HEK293 (cell line): ENCODE measurements at regions not wholly inside any gene's neighbourhood (a gene's known extent, or its start where the extent isn't known, plus 50 kb on each side); places are given as distances from the start of the nearest gene placed in this dataset.
A peak's percentile ranks its signal among the peaks of the same experiment; 100 is the strongest.

ENCODE experiments used
- CTCF ChIA-PET: fragments of 350-600 bp; formaldehyde crosslinking; extraction: SDS; loops from one replicate; lab custom pipeline; 2021; ENCODE audit warnings: antibody characterized with exemption; lab: Yijun Ruan, JAX
- POLR2A ChIA-PET: fragments of 300-600 bp; formaldehyde crosslinking; extraction: SDS; loops from one replicate; lab custom pipeline; 2020; ENCODE audit warnings: antibody characterized with exemption, inconsistent platforms; lab: Yijun Ruan, JAX
- H3K27ac ChIP-seq: fragments of 200-500 bp; sonication (Bioruptor generic); 2 replicates; pipeline ENCODE4 v1.5.1; 2014; ENCODE audit warnings: low read depth, low read length, control low read depth, inconsistent platforms; ENCODE audit errors: extremely low read depth
- H3K36me3 ChIP-seq, 2 experiments: fragments of 200-500 bp in 1 of 2; sonication (Bioruptor generic) in 1 of 2; 1 replicate in 1 of 2; 2 replicates in 1 of 2; pipeline ENCODE4 v1.5.1; 2014 to 2017; ENCODE audit warnings: inconsistent platforms in 2 of 2, low read length in 2 of 2; ENCODE audit not compliant: control insufficient read depth in 2 of 2, insufficient read depth in 1 of 2
- H3K4me1 ChIP-seq: fragments of 200-500 bp; sonication (Bioruptor generic); 2 replicates; pipeline ENCODE4 v1.5.1; 2014; ENCODE audit warnings: mild to moderate bottlenecking, low read length, inconsistent platforms; ENCODE audit not compliant: control insufficient read depth, insufficient read depth
- H3K4me3 ChIP-seq: 2 replicates; pipeline ENCODE4 v1.5.1; 2011; ENCODE audit warnings: low read depth, mild to moderate bottlenecking, control low read depth, low read length, moderate library complexity
- H3K9me3 ChIP-seq: fragments of 200-500 bp; sonication (Bioruptor generic); 2 replicates; pipeline ENCODE4 v1.5.1; 2014; ENCODE audit warnings: low read depth, low read length, inconsistent platforms; ENCODE audit not compliant: control insufficient read depth, insufficient read depth
- BCL11B ChIP-seq: fragments of 450-650 bp; formaldehyde crosslinking; IDR thresholded peaks from 2 replicates; pipeline ENCODE4 v1.5.1; 2016; ENCODE audit warnings: low read depth, missing biosample characterization, missing genetic modification characterization
- PRDM2 ChIP-seq: fragments of 450-650 bp; formaldehyde crosslinking; IDR thresholded peaks from 2 replicates; pipeline ENCODE4 v1.5.1; 2016; ENCODE audit warnings: missing biosample characterization, missing genetic modification characterization, borderline replicate concordance
- ZNF157 ChIP-seq: fragments of 450-650 bp; formaldehyde crosslinking; IDR thresholded peaks from 2 replicates; pipeline ENCODE4 v1.5.1; 2016; ENCODE audit warnings: missing biosample characterization, missing genetic modification characterization
- ZNF23 ChIP-seq: fragments of 450-650 bp; formaldehyde crosslinking; IDR thresholded peaks from 2 replicates; pipeline ENCODE4 v1.5.1; 2016; ENCODE audit warnings: missing biosample characterization, missing genetic modification characterization, borderline replicate concordance
- ZNF521 ChIP-seq: fragments of 450-650 bp; formaldehyde crosslinking; IDR thresholded peaks from 2 replicates; pipeline ENCODE4 v1.5.1; 2017; ENCODE audit warnings: missing biosample characterization, mild to moderate bottlenecking, missing genetic modification characterization
- ZNF548 ChIP-seq: fragments of 450-650 bp; formaldehyde crosslinking; IDR thresholded peaks from 2 replicates; pipeline ENCODE4 v1.5.1; 2016; ENCODE audit warnings: missing biosample characterization, missing genetic modification characterization
- ZNF555 ChIP-seq: fragments of 450-650 bp; formaldehyde crosslinking; conservative IDR thresholded peaks from 2 replicates; pipeline ENCODE4 v1.5.1; 2017; ENCODE audit warnings: missing biosample characterization, mild to moderate bottlenecking, missing genetic modification characterization, inconsistent platforms
- ZSCAN4 ChIP-seq: fragments of 450-650 bp; formaldehyde crosslinking; IDR thresholded peaks from 2 replicates; pipeline ENCODE4 v1.5.1; 2017; ENCODE audit warnings: missing biosample characterization, missing genetic modification characterization
- TF ChIP-seq, protein P1 (sequence below): fragments of 450-650 bp; formaldehyde crosslinking; IDR thresholded peaks from 2 replicates; pipeline ENCODE4 v1.5.1; 2016; ENCODE audit warnings: missing biosample characterization, missing genetic modification characterization
- TF ChIP-seq, protein P2 (sequence below): fragments of 450-650 bp; formaldehyde crosslinking; IDR thresholded peaks from 2 replicates; pipeline ENCODE4 v1.5.1; 2016; ENCODE audit warnings: missing biosample characterization, missing genetic modification characterization, low read depth

GRCh38 chr11:116542406-116542805, 230.4 kb downstream of the BUD13 start (continued):
- TF ChIP-seq ZNF555: no peak
- no peak for TF ChIP-seq ZSCAN4 (tag by site-specific recombination)
- no peak for TF ChIP-seq ZNF521
- no peak for TF ChIP-seq ZNF548 (tag by site-specific recombination)
- TF ChIP-seq BCL11B (tag by site-specific recombination): no peak
- TF ChIP-seq PRDM2 (tag by site-specific recombination): no peak
- TF ChIP-seq, protein P1, sequence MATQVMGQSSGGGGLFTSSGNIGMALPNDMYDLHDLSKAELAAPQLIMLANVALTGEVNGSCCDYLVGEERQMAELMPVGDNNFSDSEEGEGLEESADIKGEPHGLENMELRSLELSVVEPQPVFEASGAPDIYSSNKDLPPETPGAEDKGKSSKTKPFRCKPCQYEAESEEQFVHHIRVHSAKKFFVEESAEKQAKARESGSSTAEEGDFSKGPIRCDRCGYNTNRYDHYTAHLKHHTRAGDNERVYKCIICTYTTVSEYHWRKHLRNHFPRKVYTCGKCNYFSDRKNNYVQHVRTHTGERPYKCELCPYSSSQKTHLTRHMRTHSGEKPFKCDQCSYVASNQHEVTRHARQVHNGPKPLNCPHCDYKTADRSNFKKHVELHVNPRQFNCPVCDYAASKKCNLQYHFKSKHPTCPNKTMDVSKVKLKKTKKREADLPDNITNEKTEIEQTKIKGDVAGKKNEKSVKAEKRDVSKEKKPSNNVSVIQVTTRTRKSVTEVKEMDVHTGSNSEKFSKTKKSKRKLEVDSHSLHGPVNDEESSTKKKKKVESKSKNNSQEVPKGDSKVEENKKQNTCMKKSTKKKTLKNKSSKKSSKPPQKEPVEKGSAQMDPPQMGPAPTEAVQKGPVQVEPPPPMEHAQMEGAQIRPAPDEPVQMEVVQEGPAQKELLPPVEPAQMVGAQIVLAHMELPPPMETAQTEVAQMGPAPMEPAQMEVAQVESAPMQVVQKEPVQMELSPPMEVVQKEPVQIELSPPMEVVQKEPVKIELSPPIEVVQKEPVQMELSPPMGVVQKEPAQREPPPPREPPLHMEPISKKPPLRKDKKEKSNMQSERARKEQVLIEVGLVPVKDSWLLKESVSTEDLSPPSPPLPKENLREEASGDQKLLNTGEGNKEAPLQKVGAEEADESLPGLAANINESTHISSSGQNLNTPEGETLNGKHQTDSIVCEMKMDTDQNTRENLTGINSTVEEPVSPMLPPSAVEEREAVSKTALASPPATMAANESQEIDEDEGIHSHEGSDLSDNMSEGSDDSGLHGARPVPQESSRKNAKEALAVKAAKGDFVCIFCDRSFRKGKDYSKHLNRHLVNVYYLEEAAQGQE (tag by site-specific recombination): no peak
- TF ChIP-seq, protein P2, sequence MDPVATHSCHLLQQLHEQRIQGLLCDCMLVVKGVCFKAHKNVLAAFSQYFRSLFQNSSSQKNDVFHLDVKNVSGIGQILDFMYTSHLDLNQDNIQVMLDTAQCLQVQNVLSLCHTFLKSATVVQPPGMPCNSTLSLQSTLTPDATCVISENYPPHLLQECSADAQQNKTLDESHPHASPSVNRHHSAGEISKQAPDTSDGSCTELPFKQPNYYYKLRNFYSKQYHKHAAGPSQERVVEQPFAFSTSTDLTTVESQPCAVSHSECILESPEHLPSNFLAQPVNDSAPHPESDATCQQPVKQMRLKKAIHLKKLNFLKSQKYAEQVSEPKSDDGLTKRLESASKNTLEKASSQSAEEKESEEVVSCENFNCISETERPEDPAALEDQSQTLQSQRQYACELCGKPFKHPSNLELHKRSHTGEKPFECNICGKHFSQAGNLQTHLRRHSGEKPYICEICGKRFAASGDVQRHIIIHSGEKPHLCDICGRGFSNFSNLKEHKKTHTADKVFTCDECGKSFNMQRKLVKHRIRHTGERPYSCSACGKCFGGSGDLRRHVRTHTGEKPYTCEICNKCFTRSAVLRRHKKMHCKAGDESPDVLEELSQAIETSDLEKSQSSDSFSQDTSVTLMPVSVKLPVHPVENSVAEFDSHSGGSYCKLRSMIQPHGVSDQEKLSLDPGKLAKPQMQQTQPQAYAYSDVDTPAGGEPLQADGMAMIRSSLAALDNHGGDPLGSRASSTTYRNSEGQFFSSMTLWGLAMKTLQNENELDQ (tag by site-specific recombination): no peak
- TF ChIP-seq, all 188 proteins: peak for 0

GRCh38 chr11:116541460-116541859, 231.3 kb downstream of the BUD13 start:
- POLR2A ChIA-PET: no interaction called here
- Histone ChIP-seq H3K4me3 (no peak overlapping the region), H3K36me3 (no peaks in the 10 kb centered on the region), H3K27ac (no peak overlapping the region), H3K4me1 (no peaks in the 10 kb centered on the region), H3K9me3 (no peaks in the 10 kb centered on the region)
- TF ChIP-seq ZNF157 (tag by site-specific recombination) (peak; percentile 85), ZNF23 (no peak)
- CTCF ChIA-PET: interaction anchor here (0.8 kb wide), 1 partner anchor 260 kb away, joined by 4 read pairs; no protein-coding TSS in a partner anchor
